ENCODE measurements at regions not wholly inside any gene's neighbourhood (a gene's known extent, or its start where the extent isn't known, plus 50 kb on each side); places are given as distances from the start of the nearest gene placed in this dataset.
A peak's percentile ranks its signal among the peaks of the same experiment; 100 is the strongest.

DNA sequence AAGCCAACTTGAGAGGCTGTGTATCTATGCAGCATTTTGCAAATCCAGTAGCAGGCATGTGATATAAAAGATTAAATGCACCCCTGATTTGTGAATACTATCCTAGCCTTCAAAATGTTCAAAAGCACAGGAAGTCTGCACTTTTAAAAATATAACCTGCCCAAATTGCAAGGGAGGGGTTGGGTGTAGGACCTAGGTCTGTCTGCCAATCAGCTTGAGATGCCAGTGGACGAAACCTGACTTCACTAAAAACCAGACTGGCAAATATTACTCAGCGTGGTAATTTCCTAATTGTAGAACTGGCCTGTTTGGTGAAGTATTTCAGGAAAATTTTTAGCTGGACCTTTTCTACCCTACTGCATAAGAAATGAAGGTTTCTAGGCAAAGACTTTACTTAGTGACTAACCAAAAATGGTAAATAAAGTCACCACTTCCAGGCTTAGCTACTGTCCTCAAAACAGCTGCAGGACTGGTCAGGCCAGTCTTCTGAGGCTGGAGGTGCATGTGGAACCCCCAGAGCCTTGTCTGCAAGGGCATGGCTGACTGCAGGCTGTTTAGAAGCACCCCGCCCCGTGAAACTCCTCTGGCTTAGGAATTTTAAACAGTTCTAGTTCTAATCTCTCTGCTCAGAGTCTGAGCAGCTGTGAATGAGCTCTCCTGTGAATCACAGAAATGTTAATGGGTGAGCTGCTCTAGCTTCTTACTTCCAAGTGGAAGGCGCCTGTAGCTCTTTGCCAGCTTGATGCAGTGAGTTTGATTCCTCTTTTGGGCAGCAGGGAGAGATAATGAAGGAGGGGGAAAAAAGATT, 104.4 kb upstream of the ESR1 start:
- no peak overlapping the region for H4K5ac ChIP-seq (ENCODE audit: low read length)
- H3K79me2 ChIP-seq (ENCODE audit: control insufficient read depth, insufficient read depth, low read length), result no peaks in the 10 kb centered on the region
- no peak overlapping the region for H3K4ac ChIP-seq (ENCODE audit: low read depth, low read length)
- H3K4me3 ChIP-seq (ENCODE audit: low read length), result no peak overlapping the region
- no peak overlapping the region for H4K8ac ChIP-seq (ENCODE audit: low read depth, low read length)
- no peak overlapping the region for H2BK5ac ChIP-seq (ENCODE audit: low read length)
- no peak overlapping the region for H3K4me2 ChIP-seq (ENCODE audit: low read length)
- DNase-seq, result peak; percentile 59
- H3K27me3 ChIP-seq (ENCODE audit: insufficient read depth, low read length, poor library complexity), result no peaks in the 10 kb centered on the region
- no peak overlapping the region for H2AK5ac ChIP-seq (ENCODE audit: low read length)
- no peak overlapping the region for H2BK15ac ChIP-seq (replicated peaks; ENCODE audit: low read depth)
- no peak overlapping the region for H3K9ac ChIP-seq (ENCODE audit: low read length)
- no peaks in the 10 kb centered on the region for H3K79me1 ChIP-seq (ENCODE audit: low read length)
- no peak overlapping the region for H3K18ac ChIP-seq (ENCODE audit: low read length)
- H3K23ac ChIP-seq (ENCODE audit: low read length), result no peak overlapping the region
- no peaks in the 10 kb centered on the region for H3K4me1 ChIP-seq (ENCODE audit: control insufficient read depth, low read depth, low read length)
- no peak overlapping the region for H3K56ac ChIP-seq (ENCODE audit: low read length)
- WGBS (ENCODE audit: extremely low coverage, insufficient coverage, low lambda C conversion rate), result no CpG with 5 or more reads among the region's 5 CpGs
- no peaks in the 10 kb centered on the region for H3K36me3 ChIP-seq (ENCODE audit: control insufficient read depth, insufficient read depth, low read length)
- H3K27ac ChIP-seq (ENCODE audit: low read depth, low read length), result no peak overlapping the region
- H2BK120ac ChIP-seq (ENCODE audit: low read depth, low read length), result no peak overlapping the region

DNA sequence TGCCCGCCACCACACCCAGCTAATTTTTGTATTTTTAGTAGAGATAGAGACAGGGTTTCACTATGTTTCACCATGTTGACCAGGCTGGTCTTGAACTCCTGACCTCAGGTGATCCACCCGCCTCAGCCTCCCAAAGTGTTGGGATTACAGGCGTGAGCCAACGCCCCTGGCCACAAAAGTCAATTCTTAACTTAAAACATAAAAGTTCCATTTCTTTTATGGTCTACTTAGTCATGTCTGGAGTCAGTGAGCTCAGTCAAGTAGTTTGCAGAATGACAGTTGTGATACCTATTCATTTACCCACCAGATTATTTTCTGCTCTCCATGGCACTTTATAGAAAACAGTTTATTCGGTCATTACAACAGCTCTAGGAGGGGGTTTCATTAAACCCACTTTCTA, 103.1 kb upstream of the ESR1 start:
- H3K27me3 ChIP-seq (ENCODE audit: insufficient read depth, low read length, poor library complexity), result no peaks in the 10 kb centered on the region
- H2AK5ac ChIP-seq (ENCODE audit: low read length), result no peak overlapping the region
- H3K23ac ChIP-seq (ENCODE audit: low read length), result no peak overlapping the region
- H3K18ac ChIP-seq (ENCODE audit: low read length), result no peak overlapping the region
- no peaks in the 10 kb centered on the region for H3K79me1 ChIP-seq (ENCODE audit: low read length)
- no peak overlapping the region for H3K9ac ChIP-seq (ENCODE audit: low read length)
- H3K4ac ChIP-seq (ENCODE audit: low read depth, low read length), result no peak overlapping the region
- H3K4me1 ChIP-seq (ENCODE audit: control insufficient read depth, low read depth, low read length), result no peaks in the 10 kb centered on the region
- H2BK5ac ChIP-seq (ENCODE audit: low read length), result no peak overlapping the region
- H3K36me3 ChIP-seq (ENCODE audit: control insufficient read depth, insufficient read depth, low read length), result no peaks in the 10 kb centered on the region
- no peak overlapping the region for H3K56ac ChIP-seq (ENCODE audit: low read length)
- no CpG with 5 or more reads among the region's 5 CpGs for WGBS (ENCODE audit: extremely low coverage, insufficient coverage, low lambda C conversion rate)
- H2BK120ac ChIP-seq (ENCODE audit: low read depth, low read length), result no peak overlapping the region
- no peak overlapping the region for H3K27ac ChIP-seq (ENCODE audit: low read depth, low read length)
- no peak overlapping the region for H3K4me2 ChIP-seq (ENCODE audit: low read length)
- no peak overlapping the region for H3K4me3 ChIP-seq (ENCODE audit: low read length)
- H2BK15ac ChIP-seq (replicated peaks; ENCODE audit: low read depth), result no peak overlapping the region
- no peak overlapping the region for H4K5ac ChIP-seq (ENCODE audit: low read length)
- H3K79me2 ChIP-seq (ENCODE audit: control insufficient read depth, insufficient read depth, low read length), result no peaks in the 10 kb centered on the region
- no peak overlapping the region for H4K8ac ChIP-seq (ENCODE audit: low read depth, low read length)
- DNase-seq, result no peak

DNA sequence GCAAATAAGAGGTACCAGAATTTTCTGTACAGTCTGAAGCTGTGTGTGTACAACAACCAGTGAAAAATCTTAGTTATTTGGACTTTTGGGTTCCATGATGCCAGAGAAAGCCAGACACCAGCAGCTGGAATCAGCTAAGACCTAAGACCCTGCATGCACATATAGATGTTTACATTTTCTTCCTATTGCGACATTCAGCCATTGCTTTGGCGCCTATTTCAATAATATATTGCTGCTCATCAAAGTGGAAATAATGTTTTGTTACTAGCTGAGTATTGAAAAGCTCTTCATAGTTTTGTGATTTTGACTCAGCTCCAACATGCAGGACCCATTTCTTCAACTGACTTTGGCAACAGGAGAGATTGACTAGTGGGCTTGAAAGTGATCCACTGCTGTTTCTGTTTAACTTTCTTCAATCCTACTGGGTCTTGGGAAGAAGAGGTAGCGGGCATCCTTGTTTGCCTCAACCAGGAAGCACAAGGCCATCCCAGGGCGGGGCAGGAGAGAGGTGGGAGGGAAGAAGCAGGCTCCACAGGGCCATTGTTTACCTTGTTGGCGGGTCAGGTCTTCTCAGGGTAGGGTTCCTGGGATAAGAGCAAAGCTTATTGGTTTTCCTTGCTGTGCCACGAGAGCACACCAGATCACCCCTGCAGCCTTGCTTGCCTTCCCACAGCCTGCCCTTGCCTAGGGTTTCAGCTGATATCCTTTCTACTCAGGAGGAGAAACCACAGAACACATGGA, 101.3 kb upstream of the ESR1 start:
- H2BK5ac ChIP-seq (ENCODE audit: low read length), result no peak overlapping the region
- H2BK120ac ChIP-seq (ENCODE audit: low read depth, low read length), result no peak overlapping the region
- H3K79me2 ChIP-seq (ENCODE audit: control insufficient read depth, insufficient read depth, low read length), result no peaks in the 10 kb centered on the region
- no peak overlapping the region for H3K27ac ChIP-seq (ENCODE audit: low read depth, low read length)
- H3K9ac ChIP-seq (ENCODE audit: low read length), result no peak overlapping the region
- no peaks in the 10 kb centered on the region for H3K79me1 ChIP-seq (ENCODE audit: low read length)
- H2BK15ac ChIP-seq (replicated peaks; ENCODE audit: low read depth), result no peak overlapping the region
- H3K23ac ChIP-seq (ENCODE audit: low read length), result no peak overlapping the region
- DNase-seq, result no peak
- no peak overlapping the region for H3K4me3 ChIP-seq (ENCODE audit: low read length)
- no peak overlapping the region for H3K4me2 ChIP-seq (ENCODE audit: low read length)
- H3K4ac ChIP-seq (ENCODE audit: low read depth, low read length), result no peak overlapping the region
- H2AK5ac ChIP-seq (ENCODE audit: low read length), result no peak overlapping the region
- no peaks in the 10 kb centered on the region for H3K4me1 ChIP-seq (ENCODE audit: control insufficient read depth, low read depth, low read length)
- H3K36me3 ChIP-seq (ENCODE audit: control insufficient read depth, insufficient read depth, low read length), result no peaks in the 10 kb centered on the region
- H3K27me3 ChIP-seq (ENCODE audit: insufficient read depth, low read length, poor library complexity), result no peaks in the 10 kb centered on the region
- H3K56ac ChIP-seq (ENCODE audit: low read length), result no peak overlapping the region
- H4K8ac ChIP-seq (ENCODE audit: low read depth, low read length), result no peak overlapping the region
- no peak overlapping the region for H3K18ac ChIP-seq (ENCODE audit: low read length)
- WGBS (ENCODE audit: extremely low coverage, insufficient coverage, low lambda C conversion rate), result no CpG with 5 or more reads among the region's 6 CpGs
- no peak overlapping the region for H4K5ac ChIP-seq (ENCODE audit: low read length)

DNA sequence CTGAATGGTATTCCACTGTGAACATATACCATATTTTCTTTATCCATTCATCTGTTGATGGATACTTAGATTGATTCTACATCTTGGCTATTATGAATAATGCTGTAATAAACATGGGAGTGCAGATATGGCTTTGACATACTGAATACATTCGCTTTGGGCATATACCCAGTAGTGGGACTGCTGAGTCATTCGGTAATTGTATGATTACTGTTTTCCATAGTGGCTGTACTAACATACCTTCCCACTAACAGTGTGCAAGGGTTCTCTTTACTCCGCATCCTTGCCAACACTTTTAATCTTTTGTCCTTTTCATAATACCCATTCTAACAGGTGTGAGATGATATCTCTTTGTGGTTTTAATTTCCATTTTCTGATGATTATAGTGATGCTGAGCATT, 98.2 kb upstream of the ESR1 start:
- Histone ChIP-seq H2BK5ac (ENCODE audit: low read length) (no peak overlapping the region), H3K27ac (ENCODE audit: low read depth, low read length) (no peak overlapping the region), H3K79me1 (ENCODE audit: low read length) (no peaks in the 10 kb centered on the region), H4K8ac (ENCODE audit: low read depth, low read length) (no peak overlapping the region), H3K27me3 (ENCODE audit: insufficient read depth, low read length, poor library complexity) (no peaks in the 10 kb centered on the region), H3K4ac (ENCODE audit: low read depth, low read length) (no peak overlapping the region), H3K36me3 (ENCODE audit: control insufficient read depth, insufficient read depth, low read length) (no peaks in the 10 kb centered on the region), H4K5ac (ENCODE audit: low read length) (no peak overlapping the region), H3K9ac (ENCODE audit: low read length) (no peak overlapping the region), H3K79me2 (ENCODE audit: control insufficient read depth, insufficient read depth, low read length) (no peaks in the 10 kb centered on the region), H3K56ac (ENCODE audit: low read length) (no peak overlapping the region), H3K4me2 (ENCODE audit: low read length) (no peak overlapping the region), H2AK5ac (ENCODE audit: low read length) (no peak overlapping the region), H3K4me3 (ENCODE audit: low read length) (no peak overlapping the region), H2BK120ac (ENCODE audit: low read depth, low read length) (no peak overlapping the region), H2BK15ac (replicated peaks; ENCODE audit: low read depth) (no peak overlapping the region), H3K4me1 (ENCODE audit: control insufficient read depth, low read depth, low read length) (no peaks in the 10 kb centered on the region), H3K18ac (ENCODE audit: low read length) (no peak overlapping the region), H3K23ac (ENCODE audit: low read length) (no peak overlapping the region)
- no peak for DNase-seq
- WGBS (ENCODE audit: extremely low coverage, insufficient coverage, low lambda C conversion rate), result no CpG with 5 or more reads among the region's 3 CpGs

DNA sequence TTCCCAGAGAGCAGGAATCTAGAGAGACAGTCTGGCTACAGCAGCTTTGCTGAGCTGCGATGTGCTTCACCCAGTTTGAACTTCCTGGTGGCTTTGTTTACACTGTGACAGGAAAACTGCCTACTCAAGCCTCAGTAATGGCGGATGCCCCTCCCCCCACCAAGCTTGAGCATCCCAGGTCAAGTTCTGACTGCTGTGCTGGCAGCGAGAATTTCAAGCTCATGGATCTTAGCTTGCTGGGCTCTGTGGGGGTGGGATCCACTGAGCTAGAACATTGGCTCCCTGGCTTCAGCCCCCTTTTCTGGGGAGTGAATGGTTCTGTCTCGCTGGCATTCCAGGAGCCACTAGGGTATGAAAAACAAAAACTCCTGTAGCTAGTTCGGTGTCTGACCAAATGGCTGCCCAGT, 91.0 kb upstream of the ESR1 start:
- Histone ChIP-seq H4K5ac (ENCODE audit: low read length) (no peak overlapping the region), H2BK15ac (replicated peaks; ENCODE audit: low read depth) (no peak overlapping the region), H3K27ac (ENCODE audit: low read depth, low read length) (no peak overlapping the region), H3K18ac (ENCODE audit: low read length) (peak overlapping the region; percentile 12), H3K9ac (ENCODE audit: low read length) (no peak overlapping the region), H3K79me2 (ENCODE audit: control insufficient read depth, insufficient read depth, low read length) (no peaks in the 10 kb centered on the region), H3K36me3 (ENCODE audit: control insufficient read depth, insufficient read depth, low read length) (no peaks in the 10 kb centered on the region), H2BK5ac (ENCODE audit: low read length) (no peak overlapping the region), H3K4me2 (ENCODE audit: low read length) (no peak overlapping the region), H3K79me1 (ENCODE audit: low read length) (no peaks in the 10 kb centered on the region), H3K56ac (ENCODE audit: low read length) (peak overlapping the region; percentile 10), H2AK5ac (ENCODE audit: low read length) (no peak overlapping the region), H3K27me3 (ENCODE audit: insufficient read depth, low read length, poor library complexity) (no peaks in the 10 kb centered on the region), H2BK120ac (ENCODE audit: low read depth, low read length) (peak overlapping the region; percentile 83), H3K4me3 (ENCODE audit: low read length) (no peak overlapping the region), H3K23ac (ENCODE audit: low read length) (no peak overlapping the region), H4K8ac (ENCODE audit: low read depth, low read length) (no peak overlapping the region), H3K4ac (ENCODE audit: low read depth, low read length) (no peak overlapping the region), H3K4me1 (ENCODE audit: control insufficient read depth, low read depth, low read length) (no peaks in the 10 kb centered on the region)
- WGBS (ENCODE audit: extremely low coverage, insufficient coverage, low lambda C conversion rate), result no CpG with 5 or more reads among the region's 5 CpGs
- peak; percentile 64 for DNase-seq
